ENCODE measurements at regions not wholly inside any gene's neighbourhood (a gene's known extent, or its start where the extent isn't known, plus 50 kb on each side); places are given as distances from the start of the nearest gene placed in this dataset.

- Histone ChIP-seq H3K36me3 (ENCODE audit: insufficient read depth, low read length, poor library complexity, severe bottlenecking) (no peaks in the 10 kb centered on the region), H3K27ac (ENCODE audit: low read depth, low read length, poor library complexity, severe bottlenecking) (no peak overlapping the region), H3K4me1 (ENCODE audit: insufficient read depth, low read length, poor library complexity, severe bottlenecking) (no peaks in the 10 kb centered on the region), H3K4me3 (ENCODE audit: low read depth, low read length, poor library complexity, severe bottlenecking) (no peak overlapping the region), H3K9me3 (ENCODE audit: low read depth, low read length, poor library complexity, severe bottlenecking) (no peaks in the 10 kb centered on the region), H3K27me3 (replicated peaks; ENCODE audit: insufficient read depth, low read depth, low read length, poor library complexity) (no peaks in the 10 kb centered on the region)
- CTCF ChIA-PET: no interaction called here
- no peak for DNase-seq (ENCODE audit: low spot score)
- no peak for TF ChIP-seq CTCF (conservative IDR thresholded peaks at IDR 0.05; ENCODE audit: low read depth, low read length)
- no peak for TF ChIP-seq EZH2 (IDR thresholded peaks at IDR 0.05; ENCODE audit: borderline replicate concordance, low read depth, low read length, poor library complexity, severe bottlenecking)
- intact Hi-C loops (cut with micrococcal nuclease; ENCODE audit: unreplicated experiment): no loop called here
- BruUV-seq (replicated peaks): no TSS peak
- POLR2A ChIA-PET (ENCODE audit: low non-redundant PET): no interaction called here
Measured at GRCh38 chr3:18772699-18773305, 347.7 kb upstream of the SATB1 start.

- TF ChIP-seq EZH2 (IDR thresholded peaks at IDR 0.05; ENCODE audit: borderline replicate concordance, low read depth, low read length, poor library complexity, severe bottlenecking) (no peak), CTCF (conservative IDR thresholded peaks at IDR 0.05; ENCODE audit: low read depth, low read length) (no peak)
- POLR2A ChIA-PET (ENCODE audit: low non-redundant PET): no interaction called here
- Histone ChIP-seq H3K4me3 (ENCODE audit: low read depth, low read length, poor library complexity, severe bottlenecking) (no peak overlapping the region), H3K27me3 (replicated peaks; ENCODE audit: insufficient read depth, low read depth, low read length, poor library complexity) (no peaks in the 10 kb centered on the region), H3K9me3 (ENCODE audit: low read depth, low read length, poor library complexity, severe bottlenecking) (no peaks in the 10 kb centered on the region), H3K36me3 (ENCODE audit: insufficient read depth, low read length, poor library complexity, severe bottlenecking) (no peaks in the 10 kb centered on the region), H3K4me1 (ENCODE audit: insufficient read depth, low read length, poor library complexity, severe bottlenecking) (no peaks in the 10 kb centered on the region), H3K27ac (ENCODE audit: low read depth, low read length, poor library complexity, severe bottlenecking) (no peak overlapping the region)
- intact Hi-C loops (cut with micrococcal nuclease; ENCODE audit: unreplicated experiment): no loop called here
- no peak for DNase-seq (ENCODE audit: low spot score)
- CTCF ChIA-PET: no interaction called here
- BruUV-seq (replicated peaks): no TSS peak
Measured at GRCh38 chr3:18771931-18772330, 346.8 kb upstream of the SATB1 start.

- POLR2A ChIA-PET (ENCODE audit: low non-redundant PET): no interaction called here
- Histone ChIP-seq H3K36me3 (ENCODE audit: insufficient read depth, low read length, poor library complexity, severe bottlenecking) (no peaks in the 10 kb centered on the region), H3K9me3 (ENCODE audit: low read depth, low read length, poor library complexity, severe bottlenecking) (no peaks in the 10 kb centered on the region), H3K4me1 (ENCODE audit: insufficient read depth, low read length, poor library complexity, severe bottlenecking) (no peaks in the 10 kb centered on the region), H3K27ac (ENCODE audit: low read depth, low read length, poor library complexity, severe bottlenecking) (no peak overlapping the region), H3K27me3 (replicated peaks; ENCODE audit: insufficient read depth, low read depth, low read length, poor library complexity) (no peaks in the 10 kb centered on the region), H3K4me3 (ENCODE audit: low read depth, low read length, poor library complexity, severe bottlenecking) (no peak overlapping the region)
- CTCF ChIA-PET: no interaction called here
- BruUV-seq (replicated peaks): no TSS peak
- DNase-seq (ENCODE audit: low spot score): no peak
- no peak for TF ChIP-seq CTCF (conservative IDR thresholded peaks at IDR 0.05; ENCODE audit: low read depth, low read length)
- no peak for TF ChIP-seq EZH2 (IDR thresholded peaks at IDR 0.05; ENCODE audit: borderline replicate concordance, low read depth, low read length, poor library complexity, severe bottlenecking)
- intact Hi-C loops (cut with micrococcal nuclease; ENCODE audit: unreplicated experiment): no loop called here
Measured at GRCh38 chr3:18770800-18771199, 345.7 kb upstream of the SATB1 start.
